GM13976 (cell line): ENCODE measurements at regions not wholly inside any gene's neighbourhood (a gene's known extent, or its start where the extent isn't known, plus 50 kb on each side); places are given as distances from the start of the nearest gene placed in this dataset.
A peak's percentile ranks its signal among the peaks of the same experiment; 100 is the strongest.

ENCODE experiments used
- DNase-seq: peaks from one replicate; pipeline ENCODE4 v3.0.0; 2012; ENCODE audit warnings: low spot score
- in situ Hi-C: fragments of 300-500 bp; cut with MboI; formaldehyde crosslinking; loops from one replicate; pipeline ENCODE4 v1.12.0; 2022; ENCODE audit warnings: low sequenced_read_pairs, mixed read lengths, inconsistent platforms; ENCODE audit not compliant: unreplicated experiment
- TF ChIP-seq, protein P1 (sequence below): IDR thresholded peaks from 2 replicates; pipeline ENCODE4 v1.5.1; 2012; ENCODE audit warnings: borderline replicate concordance, mild to moderate bottlenecking; ENCODE audit not compliant: insufficient read depth; ENCODE audit errors: extremely low read depth, missing control alignments, control extremely low read depth

DNA sequence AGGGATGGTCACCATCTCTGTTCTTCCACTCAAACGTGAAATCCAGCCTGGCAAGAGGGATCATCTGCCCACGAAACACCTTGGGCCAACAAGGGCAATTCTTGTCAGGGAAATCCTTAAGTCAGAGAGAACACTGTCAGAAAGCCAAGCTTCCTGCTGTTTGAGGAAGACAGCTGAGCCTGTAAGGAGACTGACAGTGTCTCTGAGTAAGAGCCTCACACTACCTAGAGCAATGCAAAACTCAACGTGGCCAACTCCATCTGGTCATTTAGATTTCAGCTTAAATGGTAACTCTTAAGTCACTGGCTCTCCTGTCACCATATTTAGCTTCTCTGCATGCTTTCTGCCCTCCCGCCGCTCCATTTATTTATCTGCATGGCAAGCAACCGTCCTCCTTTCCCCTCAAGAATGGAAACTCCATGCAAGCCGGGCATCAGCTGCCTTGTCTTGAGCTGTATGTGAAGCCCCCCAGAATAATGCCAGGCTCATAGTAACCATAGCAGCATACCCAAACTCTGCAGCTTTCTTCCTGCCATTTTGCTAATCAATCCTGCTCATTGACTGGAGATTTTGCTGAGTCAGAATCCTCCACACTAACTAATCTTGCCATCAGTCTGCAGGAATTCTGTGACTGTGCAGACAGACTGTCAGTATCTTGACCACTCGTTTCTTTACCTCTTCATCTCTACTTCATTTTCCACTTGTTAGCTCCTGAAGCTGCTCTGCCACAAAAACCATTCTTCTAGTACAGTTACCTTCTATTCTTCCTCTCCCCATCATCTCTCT is 159.8 kb downstream of the IRS2 start:
- TF ChIP-seq, protein P1, sequence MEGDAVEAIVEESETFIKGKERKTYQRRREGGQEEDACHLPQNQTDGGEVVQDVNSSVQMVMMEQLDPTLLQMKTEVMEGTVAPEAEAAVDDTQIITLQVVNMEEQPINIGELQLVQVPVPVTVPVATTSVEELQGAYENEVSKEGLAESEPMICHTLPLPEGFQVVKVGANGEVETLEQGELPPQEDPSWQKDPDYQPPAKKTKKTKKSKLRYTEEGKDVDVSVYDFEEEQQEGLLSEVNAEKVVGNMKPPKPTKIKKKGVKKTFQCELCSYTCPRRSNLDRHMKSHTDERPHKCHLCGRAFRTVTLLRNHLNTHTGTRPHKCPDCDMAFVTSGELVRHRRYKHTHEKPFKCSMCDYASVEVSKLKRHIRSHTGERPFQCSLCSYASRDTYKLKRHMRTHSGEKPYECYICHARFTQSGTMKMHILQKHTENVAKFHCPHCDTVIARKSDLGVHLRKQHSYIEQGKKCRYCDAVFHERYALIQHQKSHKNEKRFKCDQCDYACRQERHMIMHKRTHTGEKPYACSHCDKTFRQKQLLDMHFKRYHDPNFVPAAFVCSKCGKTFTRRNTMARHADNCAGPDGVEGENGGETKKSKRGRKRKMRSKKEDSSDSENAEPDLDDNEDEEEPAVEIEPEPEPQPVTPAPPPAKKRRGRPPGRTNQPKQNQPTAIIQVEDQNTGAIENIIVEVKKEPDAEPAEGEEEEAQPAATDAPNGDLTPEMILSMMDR, result no peak
- no peak for DNase-seq
- in situ Hi-C loops, result no loop called here

DNA sequence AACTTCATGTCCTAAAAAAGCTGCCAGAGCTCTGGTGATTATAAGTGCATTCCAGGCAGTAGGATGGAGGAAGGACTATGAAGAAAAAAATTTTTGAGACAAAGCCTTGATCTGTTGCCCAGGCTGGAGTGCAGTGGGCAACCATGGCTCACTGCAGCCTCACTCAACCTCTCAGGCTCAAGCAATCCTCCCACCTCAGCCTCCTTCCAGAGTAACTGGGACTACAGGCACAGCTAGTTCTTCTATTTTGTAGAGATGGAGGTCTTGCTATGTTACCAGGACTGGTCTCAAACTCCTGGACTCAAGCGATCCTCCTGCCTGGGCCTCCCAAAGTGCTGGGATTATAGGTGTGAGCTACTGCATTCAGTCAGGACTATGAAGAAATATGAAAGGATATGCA is 161.2 kb downstream of the IRS2 start:
- no peak for DNase-seq
- in situ Hi-C loops, result no loop called here
- TF ChIP-seq, protein P1, result no peak

DNA sequence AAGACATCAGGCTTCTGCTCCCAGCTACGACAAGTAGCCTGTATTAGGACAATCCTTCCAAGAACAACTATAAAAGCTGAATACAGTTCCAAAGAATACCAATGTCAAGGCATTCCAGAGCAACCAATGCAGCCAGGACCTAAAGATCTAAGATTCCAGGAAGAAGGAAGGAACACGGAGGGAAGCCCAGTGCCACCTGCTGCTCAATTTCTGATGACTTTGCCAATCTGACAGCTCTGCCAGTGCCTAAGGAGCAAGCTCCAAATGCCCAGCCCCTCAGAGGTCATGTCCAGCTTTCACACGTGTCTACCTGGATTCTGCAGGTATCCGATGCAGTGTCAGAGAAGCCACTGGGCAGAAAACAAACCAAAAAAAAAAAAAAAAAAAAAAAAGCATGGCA is 164.4 kb downstream of the IRS2 start:
- no peak for DNase-seq
- TF ChIP-seq, protein P1, result no peak
- in situ Hi-C loops, result no loop called here

- TF ChIP-seq, protein P1, result no peak
- in situ Hi-C loops, result no loop called here
- no peak for DNase-seq
These were observed 170.5 kb downstream of the IRS2 start for GRCh38 chr13:109615721-109616420.

- TF ChIP-seq, protein P1, result no peak
- in situ Hi-C loops, result no loop called here
- DNase-seq, result no peak
These were observed 174.3 kb downstream of the IRS2 start for GRCh38 chr13:109611912-109612691.

- TF ChIP-seq, protein P1, result peak; percentile 14
- in situ Hi-C loops, result no loop called here
- peak; percentile 7 for DNase-seq
These were observed 175.9 kb downstream of the IRS2 start for GRCh38 chr13:109610517-109610916.
